Keratinocyte (primary cell): ENCODE measurements at regions not wholly inside any gene's neighbourhood (a gene's known extent, or its start where the extent isn't known, plus 50 kb on each side); places are given as distances from the start of the nearest gene placed in this dataset.

Experiments used
- EZH2 ChIP-seq: IDR thresholded peaks from one replicate; pipeline ENCODE4 v1.6.1; 2012; ENCODE audit warnings: inconsistent platforms, mild to moderate bottlenecking, low read length, moderate library complexity
- TF ChIP-seq, protein P1 (sequence below), 3 experiments: IDR thresholded peaks in 1 of 3; conservative IDR thresholded peaks in 1 of 3; optimal IDR thresholded peaks in 1 of 3; 2 replicates in 2 of 3; 3 replicates in 1 of 3; pipeline versions ENCODE3 to v1.5.1; 2011; ENCODE audit warnings: low read length in 3 of 3, mild to moderate bottlenecking in 3 of 3, moderate library complexity in 2 of 3, control low read depth in 1 of 3, inconsistent platforms in 1 of 3; ENCODE audit not compliant: insufficient read depth in 2 of 3; ENCODE audit errors: extremely low read depth in 1 of 3

DNA sequence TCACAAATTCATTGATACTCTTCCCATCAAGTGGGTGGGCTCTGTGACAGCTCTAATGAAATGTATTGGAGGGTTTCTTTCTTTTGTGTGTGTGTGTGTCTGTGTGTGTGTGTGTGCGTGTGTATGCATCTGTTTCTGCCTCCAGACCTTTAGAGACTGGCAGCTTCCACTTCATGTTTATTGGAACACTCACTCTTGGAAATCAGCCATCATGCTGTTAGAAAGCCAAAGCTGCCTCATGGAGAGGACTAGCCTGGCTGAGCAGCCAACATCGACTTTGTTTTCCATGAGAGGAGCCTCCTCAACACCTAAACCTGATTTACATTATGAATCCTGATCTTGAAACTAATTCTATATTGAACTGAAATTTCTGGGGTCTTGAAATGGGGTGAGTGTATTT lies 128.5 kb upstream of the FAM174A start:
- TF ChIP-seq, protein P1, sequence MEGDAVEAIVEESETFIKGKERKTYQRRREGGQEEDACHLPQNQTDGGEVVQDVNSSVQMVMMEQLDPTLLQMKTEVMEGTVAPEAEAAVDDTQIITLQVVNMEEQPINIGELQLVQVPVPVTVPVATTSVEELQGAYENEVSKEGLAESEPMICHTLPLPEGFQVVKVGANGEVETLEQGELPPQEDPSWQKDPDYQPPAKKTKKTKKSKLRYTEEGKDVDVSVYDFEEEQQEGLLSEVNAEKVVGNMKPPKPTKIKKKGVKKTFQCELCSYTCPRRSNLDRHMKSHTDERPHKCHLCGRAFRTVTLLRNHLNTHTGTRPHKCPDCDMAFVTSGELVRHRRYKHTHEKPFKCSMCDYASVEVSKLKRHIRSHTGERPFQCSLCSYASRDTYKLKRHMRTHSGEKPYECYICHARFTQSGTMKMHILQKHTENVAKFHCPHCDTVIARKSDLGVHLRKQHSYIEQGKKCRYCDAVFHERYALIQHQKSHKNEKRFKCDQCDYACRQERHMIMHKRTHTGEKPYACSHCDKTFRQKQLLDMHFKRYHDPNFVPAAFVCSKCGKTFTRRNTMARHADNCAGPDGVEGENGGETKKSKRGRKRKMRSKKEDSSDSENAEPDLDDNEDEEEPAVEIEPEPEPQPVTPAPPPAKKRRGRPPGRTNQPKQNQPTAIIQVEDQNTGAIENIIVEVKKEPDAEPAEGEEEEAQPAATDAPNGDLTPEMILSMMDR (optimal IDR thresholded peaks at IDR 0.05 in 1 of 3, IDR thresholded peaks at IDR 0.05 in 1 of 3, conservative IDR thresholded peaks at IDR 0.05 in 1 of 3; ENCODE audit: extremely low read depth in 1 of 3, insufficient read depth in 2 of 3, low read length in 3 of 3): no peak
- no peak for TF ChIP-seq EZH2
